ENCODE measurements at regions not wholly inside any gene's neighbourhood (a gene's known extent, or its start where the extent isn't known, plus 50 kb on each side); places are given as distances from the start of the nearest gene placed in this dataset.

DNA sequence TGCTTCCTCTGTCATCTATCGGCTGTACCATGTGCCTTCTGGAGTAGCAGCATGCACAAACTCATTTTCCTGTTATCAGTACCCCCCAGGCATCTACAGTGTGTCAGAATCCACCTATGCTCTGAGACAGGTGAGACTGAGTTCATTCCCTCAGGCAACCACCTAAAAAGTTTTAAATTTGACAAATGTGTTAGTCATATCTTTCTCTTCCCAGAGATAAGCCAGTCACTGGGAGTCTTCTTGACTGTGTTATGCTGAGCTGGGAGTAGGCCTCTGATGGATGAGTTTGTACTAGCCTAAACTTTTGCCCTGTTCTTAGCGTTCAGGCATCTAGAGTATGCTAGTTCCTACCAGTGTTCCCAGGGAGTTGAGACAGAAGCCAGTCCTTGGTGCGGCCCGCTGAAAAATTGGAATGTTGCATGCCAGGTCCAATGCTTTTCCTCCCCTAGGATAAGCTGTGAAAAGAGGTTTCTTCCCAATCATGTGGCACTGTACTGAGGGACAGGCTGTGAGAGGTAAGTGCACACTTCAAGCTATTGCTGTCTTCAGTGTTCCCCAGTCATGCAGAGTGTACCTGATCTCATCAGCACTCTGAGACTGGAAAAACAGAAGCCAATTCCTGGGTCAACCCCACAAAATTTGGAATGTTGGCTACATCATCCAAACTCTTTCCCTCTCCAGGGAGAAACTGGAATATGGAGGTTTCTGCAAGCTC, 1202.3 kb downstream of the NCAM2 start:
- Histone ChIP-seq H3K9me3 (no peaks in the 10 kb centered on the region), H3K36me3 (ENCODE audit: low read depth) (no peaks in the 10 kb centered on the region), H3K4me3 (no peak overlapping the region), H3K4me1 (ENCODE audit: low read depth) (no peaks in the 10 kb centered on the region)
- ATAC-seq = no peak
- no peak for TF ChIP-seq CTCF (IDR thresholded peaks at IDR 0.05)
- intact Hi-C loops (cut with DNase I, micrococcal nuclease) = no loop called here
- DNase-seq = no peak

GRCh38 chr21:22201126-22201525, 1202.9 kb downstream of the NCAM2 start:
- no peaks in the 10 kb centered on the region for H3K4me1 ChIP-seq (ENCODE audit: low read depth)
- H3K9me3 ChIP-seq = no peaks in the 10 kb centered on the region
- ATAC-seq (no peak), DNase-seq (no peak)
- no peak for TF ChIP-seq CTCF (IDR thresholded peaks at IDR 0.05)
- intact Hi-C loops (cut with DNase I, micrococcal nuclease) = no loop called here
- no peaks in the 10 kb centered on the region for H3K36me3 ChIP-seq (ENCODE audit: low read depth)
- H3K4me3 ChIP-seq = no peak overlapping the region

GRCh38 chr21:22201669-22202068, 1203.5 kb downstream of the NCAM2 start:
- no peaks in the 10 kb centered on the region for H3K4me1 ChIP-seq (ENCODE audit: low read depth)
- H3K36me3 ChIP-seq (ENCODE audit: low read depth) = no peaks in the 10 kb centered on the region
- no peaks in the 10 kb centered on the region for H3K9me3 ChIP-seq
- intact Hi-C loops (cut with DNase I, micrococcal nuclease) = no loop called here
- ATAC-seq = no peak
- no peak for DNase-seq
- H3K4me3 ChIP-seq = no peak overlapping the region
- TF ChIP-seq CTCF (IDR thresholded peaks at IDR 0.05) = no peak

DNA sequence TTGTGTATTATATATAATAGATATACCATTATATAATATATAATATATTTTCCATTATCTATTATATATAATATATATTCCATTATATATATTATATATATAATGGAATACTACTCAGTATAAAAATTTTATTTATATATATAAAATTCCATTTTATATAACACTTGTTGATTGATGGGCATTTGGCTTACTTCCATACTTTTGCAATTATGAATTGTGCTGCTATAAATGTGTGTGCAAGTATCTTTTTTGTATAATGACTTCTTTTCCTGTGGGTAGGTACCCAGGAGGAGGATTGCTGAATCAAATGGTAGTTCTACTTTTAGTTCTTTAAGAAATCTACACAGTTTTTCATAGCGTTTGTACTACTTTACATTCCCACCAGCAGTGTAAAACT, 1211.1 kb downstream of the NCAM2 start:
- DNase-seq = no peak
- H3K36me3 ChIP-seq (ENCODE audit: low read depth) = no peaks in the 10 kb centered on the region
- H3K4me1 ChIP-seq (ENCODE audit: low read depth) = no peaks in the 10 kb centered on the region
- TF ChIP-seq CTCF (IDR thresholded peaks at IDR 0.05) = no peak
- intact Hi-C loops (cut with DNase I, micrococcal nuclease) = no loop called here
- H3K4me3 ChIP-seq = no peak overlapping the region
- H3K9me3 ChIP-seq = no peaks in the 10 kb centered on the region
- ATAC-seq = no peak

GRCh38 chr21:22211943-22212342, 1213.7 kb downstream of the NCAM2 start:
- intact Hi-C loops (cut with DNase I, micrococcal nuclease) = no loop called here
- H3K4me1 ChIP-seq (ENCODE audit: low read depth) = no peaks in the 10 kb centered on the region
- no peaks in the 10 kb centered on the region for H3K9me3 ChIP-seq
- ATAC-seq (no peak), DNase-seq (no peak)
- no peaks in the 10 kb centered on the region for H3K36me3 ChIP-seq (ENCODE audit: low read depth)
- no peak overlapping the region for H3K4me3 ChIP-seq
- TF ChIP-seq CTCF (IDR thresholded peaks at IDR 0.05) = no peak

GRCh38 chr21:22223385-22223784, 1225.2 kb downstream of the NCAM2 start:
- intact Hi-C loops (cut with DNase I, micrococcal nuclease) = no loop called here
- no peaks in the 10 kb centered on the region for H3K9me3 ChIP-seq
- H3K4me1 ChIP-seq (ENCODE audit: low read depth) = no peaks in the 10 kb centered on the region
- H3K4me3 ChIP-seq = no peak overlapping the region
- no peak for TF ChIP-seq CTCF (IDR thresholded peaks at IDR 0.05)
- no peak for DNase-seq
- H3K36me3 ChIP-seq (ENCODE audit: low read depth) = no peaks in the 10 kb centered on the region
- ATAC-seq = no peak

Measured in mucosa of descending colon (tissue), 3 donors.